Fibroblast of skin of right quadriceps (primary cell): ENCODE measurements at regions not wholly inside any gene's neighbourhood (a gene's known extent, or its start where the extent isn't known, plus 50 kb on each side); places are given as distances from the start of the nearest gene placed in this dataset.

Source experiments
- DNase-seq: peaks from one replicate; pipeline ENCODE4 v3.0.0-alpha.2; 2013

DNA sequence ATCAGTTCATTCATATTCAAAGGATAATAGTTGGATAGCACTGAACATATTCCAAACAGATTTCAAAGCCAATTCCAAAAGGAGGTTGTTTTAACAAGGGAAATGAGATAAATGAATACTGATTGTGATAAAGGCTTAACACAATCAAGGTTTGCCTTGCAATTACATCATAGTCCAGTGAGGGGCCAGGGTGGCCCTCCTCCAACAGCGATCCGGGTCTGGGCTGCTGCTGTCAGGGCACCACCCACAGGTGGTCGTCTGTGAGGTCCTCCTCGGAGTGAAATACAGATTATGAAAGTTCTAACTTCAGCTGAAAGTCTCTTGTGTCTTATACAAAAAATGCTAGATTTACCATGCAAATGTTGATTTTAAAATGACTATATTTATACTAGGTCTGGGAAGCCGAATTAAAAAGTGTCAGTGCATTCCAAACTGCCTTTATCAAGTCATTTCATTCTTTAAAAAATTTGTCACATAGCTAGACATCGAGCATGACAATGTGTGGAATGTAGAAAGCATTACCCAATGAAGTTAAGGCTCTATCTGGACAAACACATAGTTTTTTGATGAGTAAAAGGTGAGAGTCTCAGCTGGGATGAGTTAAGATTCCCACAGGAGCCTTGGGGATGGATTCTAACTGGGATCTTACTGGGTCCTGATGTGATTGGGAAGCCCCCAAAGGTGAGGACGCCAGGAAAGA, 65.9 kb upstream of the SLC22A23 start:
- peak; percentile 86 for DNase-seq

DNA sequence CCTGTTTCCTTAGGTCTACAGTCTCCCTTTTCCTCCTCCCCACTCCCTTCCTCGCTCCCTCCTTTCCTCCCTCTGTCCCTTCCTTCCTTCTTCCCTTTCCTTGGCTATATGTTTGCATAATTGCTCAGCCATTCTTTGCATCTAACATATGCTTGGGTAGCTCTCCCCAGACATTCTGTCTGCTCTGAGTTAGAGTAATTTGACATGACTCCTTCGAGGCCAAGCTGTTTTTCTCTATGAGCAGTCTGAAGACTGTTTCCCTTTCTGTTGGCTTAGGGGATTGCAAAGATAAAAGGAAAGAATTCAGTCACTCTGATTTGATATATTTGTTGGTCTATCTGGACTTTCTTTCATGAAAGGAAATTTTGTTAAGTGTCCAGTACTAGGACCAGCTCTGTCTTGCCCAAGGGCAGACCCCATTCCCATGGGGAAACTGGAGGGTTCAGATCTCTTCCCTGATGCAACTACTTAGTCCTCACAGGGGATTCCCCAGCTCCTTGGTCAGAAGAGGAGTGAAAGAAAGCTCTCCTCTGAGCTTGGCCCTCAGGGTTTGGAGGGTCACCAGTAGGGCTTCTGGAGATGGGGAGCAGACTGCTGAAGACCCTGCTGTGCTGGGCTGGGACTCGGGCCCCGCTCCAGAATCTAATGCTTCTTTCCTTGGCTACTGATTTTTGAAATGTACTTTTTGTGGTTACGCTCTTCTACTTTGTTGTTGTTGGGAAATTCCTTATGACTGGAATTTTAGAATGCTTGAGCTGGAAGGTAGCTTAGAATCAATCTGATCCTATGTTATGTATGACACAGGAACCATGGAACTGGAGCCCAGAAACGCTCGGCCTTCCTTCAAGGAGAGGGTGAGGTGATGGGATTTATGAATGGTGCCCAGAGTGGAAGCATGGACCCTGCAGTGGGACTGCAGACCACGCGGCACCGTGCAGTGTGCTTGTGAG, 63.7 kb upstream of the SLC22A23 start:
- DNase-seq: peak; percentile 50

DNA sequence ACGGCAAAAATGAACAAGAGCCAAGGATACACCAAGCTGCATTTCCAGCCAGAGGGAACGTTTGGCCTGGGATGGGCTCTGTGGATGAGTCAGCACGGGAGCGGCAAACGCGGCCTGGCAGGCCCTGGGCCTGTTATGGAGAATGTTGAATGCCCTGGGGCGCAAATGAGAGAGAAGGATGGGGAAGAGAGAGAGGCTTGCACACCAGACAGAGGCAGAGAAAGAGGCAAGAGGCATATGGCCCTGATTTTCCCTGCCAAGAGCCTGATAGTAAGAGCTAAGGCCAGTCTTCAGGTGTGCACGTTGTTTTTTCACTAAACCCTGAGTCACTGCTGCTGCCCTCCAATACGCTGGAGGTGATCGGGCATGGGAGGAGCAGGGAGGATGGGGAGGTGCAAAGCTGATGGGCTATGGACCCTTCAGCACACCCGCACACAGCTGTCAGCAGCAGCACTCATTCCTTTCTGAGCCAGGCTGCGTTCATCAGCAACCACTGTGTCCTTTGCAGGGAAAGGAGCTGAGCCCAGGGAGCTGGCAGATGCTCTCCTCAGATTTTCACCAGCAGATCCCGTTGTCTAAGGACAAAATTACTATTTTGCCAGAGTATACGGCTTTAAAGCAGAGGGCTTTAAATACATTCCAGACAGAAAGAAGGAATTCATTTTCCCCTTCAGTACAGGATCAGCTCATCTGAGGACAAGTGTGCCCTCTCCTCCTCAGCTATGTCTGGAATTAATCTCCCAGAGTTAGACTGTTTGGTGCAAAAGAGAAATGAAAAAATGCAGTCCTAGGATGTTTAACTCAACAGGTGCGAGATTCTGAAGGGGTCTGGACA, 61.7 kb upstream of the SLC22A23 start:
- DNase-seq: peak; percentile 72

DNA sequence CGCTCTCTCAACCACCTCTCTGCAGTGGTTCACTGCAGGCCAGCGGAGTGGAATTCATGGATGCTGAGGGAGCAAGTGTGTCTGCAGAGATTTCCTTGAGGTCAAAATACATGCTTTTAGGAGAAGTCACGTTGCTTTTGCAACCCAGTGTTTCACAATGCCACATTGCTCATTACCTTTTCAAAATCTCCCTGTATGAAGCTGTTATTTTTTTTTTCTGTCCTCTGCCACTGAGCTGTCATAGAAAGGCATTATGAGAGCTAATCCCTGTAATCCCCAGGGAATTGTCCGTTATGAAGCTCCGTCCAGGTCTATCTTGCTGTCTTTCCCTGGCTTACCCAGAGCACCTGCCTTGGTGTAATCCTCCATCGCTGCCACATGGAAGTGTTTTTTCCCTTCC, 60.5 kb upstream of the SLC22A23 start:
- peak; percentile 95 for DNase-seq

DNA sequence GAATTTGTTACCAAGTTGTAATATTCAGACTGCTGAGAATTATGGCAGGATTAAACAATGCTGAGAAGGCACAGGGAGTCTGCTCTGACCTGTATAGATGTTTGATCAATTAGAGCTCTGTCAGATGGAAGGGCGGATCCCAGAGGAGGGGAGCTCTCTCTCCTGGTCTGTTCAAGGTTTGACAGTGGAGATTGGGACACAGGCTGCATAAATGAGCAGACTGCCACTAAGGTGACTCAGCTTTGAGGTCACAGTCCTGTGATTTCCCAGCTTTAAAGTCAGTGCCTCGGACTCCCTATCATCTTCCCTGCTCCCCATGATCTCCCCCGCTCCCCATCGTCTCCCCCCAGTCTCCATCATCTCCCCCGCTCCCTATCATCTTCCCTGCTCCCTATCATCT, 59.2 kb upstream of the SLC22A23 start:
- DNase-seq: no peak

DNA sequence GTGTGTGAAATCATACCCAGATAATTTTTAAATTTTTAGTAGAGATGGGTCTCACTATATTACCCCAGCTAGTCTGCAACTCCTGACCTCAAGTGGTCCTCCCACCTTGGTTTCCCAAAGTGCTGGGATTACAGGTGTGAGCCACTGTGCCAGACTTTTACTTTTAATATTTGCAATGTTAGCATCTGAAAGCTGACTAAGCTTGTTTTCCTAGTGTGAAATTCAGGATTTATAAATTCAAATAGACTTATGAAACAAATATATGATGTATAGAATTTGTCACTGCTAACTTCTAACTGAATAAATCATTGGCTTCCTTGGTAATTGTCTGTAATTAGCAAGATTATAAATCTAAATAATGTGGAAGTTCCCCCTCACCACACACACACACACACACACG, 58.8 kb upstream of the SLC22A23 start:
- no peak for DNase-seq

DNA sequence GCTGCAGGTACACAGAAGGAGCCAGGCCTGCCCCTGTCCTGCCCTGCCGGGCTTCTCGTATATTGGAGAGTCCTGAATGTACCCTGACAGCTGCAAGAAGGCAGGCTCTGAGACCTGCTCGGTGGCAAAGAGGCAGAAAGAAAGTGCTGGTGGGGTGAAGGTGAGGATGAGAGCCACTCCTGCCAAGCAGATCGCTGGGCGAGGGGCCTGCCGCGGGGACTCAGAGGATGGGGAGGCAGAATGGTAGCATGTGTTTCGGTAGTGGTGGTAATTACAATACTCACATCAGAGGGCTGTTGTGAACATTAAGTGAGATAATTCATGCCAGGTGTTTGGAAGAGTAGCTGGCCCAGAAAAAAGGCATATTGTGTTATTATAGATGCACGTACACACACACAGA, 56.6 kb upstream of the SLC22A23 start:
- no peak for DNase-seq

DNA sequence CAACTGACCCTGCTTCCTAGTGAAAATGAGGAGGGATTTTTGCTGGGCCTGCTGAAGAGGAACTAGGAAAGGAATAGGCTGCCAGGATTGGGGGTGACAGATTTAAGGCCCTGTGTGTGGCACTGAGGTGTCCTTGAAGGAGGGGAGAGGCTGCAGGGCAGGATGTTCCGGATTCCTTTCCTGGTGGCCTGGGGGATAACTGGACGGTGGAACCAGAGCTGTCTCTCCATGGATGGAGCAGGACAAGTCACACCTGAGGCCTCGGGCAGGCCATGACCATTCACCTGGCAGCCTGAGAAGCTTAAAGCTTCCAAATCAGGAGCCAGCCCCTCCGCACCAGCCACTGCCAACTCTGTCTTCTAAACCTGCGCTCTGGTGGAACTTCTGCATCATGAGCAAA, 56.0 kb upstream of the SLC22A23 start:
- DNase-seq: no peak

DNA sequence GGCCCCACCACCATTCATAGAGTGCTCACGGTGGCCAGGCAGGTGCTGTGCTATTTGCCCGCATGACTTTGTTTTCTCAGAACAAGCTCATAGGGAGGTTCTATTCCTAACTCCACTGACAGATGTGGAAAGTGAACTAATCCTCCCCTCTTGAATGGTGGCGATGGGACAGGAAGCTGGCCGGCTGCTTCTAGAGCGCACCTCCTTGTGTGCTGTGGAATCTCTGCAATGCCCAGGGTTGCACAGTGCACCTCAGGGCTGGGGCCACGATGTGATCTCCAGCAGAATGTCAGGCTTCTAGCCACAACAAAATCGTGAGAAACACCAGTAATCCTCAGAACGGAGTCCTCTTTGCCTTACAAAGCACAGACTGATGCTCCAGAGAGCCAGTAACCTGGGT, 53.8 kb upstream of the SLC22A23 start:
- DNase-seq: no peak

DNA sequence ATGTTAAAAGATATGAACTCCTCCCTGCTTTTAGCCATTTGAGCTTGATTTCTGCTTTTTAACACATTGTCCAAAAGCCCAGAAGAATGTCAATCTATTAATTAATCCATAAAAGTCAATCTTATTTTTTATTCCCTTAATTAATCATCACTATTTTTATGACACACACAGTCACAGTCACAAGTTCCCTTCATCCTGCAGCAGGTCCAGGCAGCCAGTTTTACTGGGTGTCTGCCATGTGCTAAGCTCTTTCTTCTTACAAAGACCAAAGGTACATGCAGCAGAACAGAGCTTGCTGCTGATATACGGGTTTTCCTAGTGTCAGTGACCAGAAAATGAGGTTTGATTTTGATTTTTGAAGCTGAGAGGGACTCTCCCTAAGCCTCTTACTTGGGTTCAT, 53.3 kb upstream of the SLC22A23 start:
- DNase-seq: no peak

DNA sequence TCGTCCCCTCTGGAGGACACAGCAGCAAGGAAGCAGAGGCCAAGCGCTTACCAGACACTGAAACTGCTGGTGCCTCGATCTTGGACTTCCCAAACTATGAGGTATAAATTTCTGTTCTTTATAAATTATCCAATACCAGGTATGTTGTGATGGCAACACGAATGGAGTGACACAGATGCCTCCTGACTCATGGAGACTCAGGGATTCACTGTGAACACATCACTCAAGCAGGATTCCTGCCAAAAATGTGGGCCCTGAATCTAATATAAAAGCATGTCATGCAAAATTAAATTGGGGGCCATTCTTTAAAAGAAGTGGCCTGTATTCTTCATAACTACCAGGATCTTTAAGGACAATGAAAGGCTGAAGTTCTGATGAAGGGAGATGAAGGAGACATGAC, 52.5 kb upstream of the SLC22A23 start:
- peak; percentile 53 for DNase-seq

DNA sequence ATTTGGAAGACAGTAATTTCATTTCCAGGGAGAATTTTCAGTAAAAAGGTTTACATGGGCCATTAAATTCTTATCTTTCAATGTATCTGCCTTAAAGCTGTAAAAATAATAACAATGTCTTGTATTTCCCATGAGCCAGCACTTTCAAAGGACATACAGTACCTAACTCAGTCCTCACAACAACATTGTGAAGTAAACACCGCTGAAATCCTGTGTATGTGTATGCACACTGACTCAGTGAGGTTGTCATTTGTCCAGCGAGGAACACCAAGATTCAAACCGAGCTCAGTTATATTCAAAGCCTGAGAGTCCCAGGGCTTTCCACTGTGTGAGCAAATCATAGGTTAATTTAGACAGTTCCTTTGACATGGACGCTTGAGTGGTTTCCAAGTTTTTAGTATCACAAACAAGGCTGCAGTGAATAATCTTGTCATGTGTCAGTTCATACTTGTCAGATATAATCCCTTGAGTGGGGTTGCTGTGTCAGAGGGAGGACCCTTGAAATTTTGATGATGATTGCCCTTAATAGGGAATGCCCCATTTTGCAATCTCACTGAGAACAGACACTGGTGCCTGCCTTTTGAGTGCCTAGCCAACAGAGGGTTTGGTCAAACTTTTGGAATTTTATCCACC, 50.0 kb upstream of the SLC22A23 start:
- no peak for DNase-seq
